GM23338 (cell line): ENCODE measurements at regions not wholly inside any gene's neighbourhood (a gene's known extent, or its start where the extent isn't known, plus 50 kb on each side); places are given as distances from the start of the nearest gene placed in this dataset.

Experiments
- ATAC-seq: fragments of 200-7000 bp; cut with Tn5 transposase; 3 replicates; pipeline ENCODE4 v1.9.1; 2020
- DNase-seq: peaks from one replicate; pipeline ENCODE4 v3.0.0-alpha.2; 2015; ENCODE audit warnings: low spot score
- H2AFZ ChIP-seq: fragments of 200-600 bp; sonication (generic); 2 replicates; pipeline ENCODE4 v1.8.0; 2016; ENCODE audit warnings: antibody characterized with exemption, mild to moderate bottlenecking, moderate library complexity
- H3F3A ChIP-seq: fragments of 200-600 bp; sonication (generic); replicated peaks from 2 replicates; pipeline ENCODE4 v1.8.0; 2017; ENCODE audit warnings: antibody characterized with exemption, mixed run types, low read depth
- H3K27ac ChIP-seq: fragments of 200-600 bp; sonication (generic); 2 replicates; pipeline ENCODE4 v1.6.1; 2016; ENCODE audit warnings: low read depth
- H3K27me3 ChIP-seq: fragments of 200-600 bp; sonication (generic); 2 replicates; pipeline ENCODE4 v1.8.0; 2016; ENCODE audit warnings: mild to moderate bottlenecking, mixed run types, moderate library complexity; ENCODE audit not compliant: insufficient read depth
- H3K36me3 ChIP-seq: fragments of 200-600 bp; sonication (generic); 2 replicates; pipeline ENCODE4 v1.8.0; 2016; ENCODE audit warnings: mild to moderate bottlenecking; ENCODE audit not compliant: insufficient read depth
- H3K4me1 ChIP-seq: fragments of 200-600 bp; sonication (generic); 2 replicates; pipeline ENCODE4 v1.8.0; 2016; ENCODE audit warnings: mild to moderate bottlenecking, moderate library complexity; ENCODE audit not compliant: insufficient read depth
- H3K4me2 ChIP-seq: fragments of 200-600 bp; sonication (generic); 2 replicates; pipeline ENCODE4 v1.7.1; 2017; ENCODE audit warnings: mixed run types
- H3K4me3 ChIP-seq: fragments of 200-600 bp; sonication (generic); 2 replicates; pipeline ENCODE4 v1.6.1; 2016; ENCODE audit warnings: mixed run types
- H3K79me2 ChIP-seq: fragments of 200-600 bp; sonication (generic); replicated peaks from 2 replicates; pipeline ENCODE4 v1.8.0; 2017; ENCODE audit warnings: mild to moderate bottlenecking; ENCODE audit not compliant: insufficient read depth
- H3K9me2 ChIP-seq: fragments of 200-600 bp; sonication (generic); 2 replicates; pipeline ENCODE4 v1.8.0; 2017; ENCODE audit not compliant: insufficient read depth
- H4K20me1 ChIP-seq: fragments of 200-600 bp; sonication (generic); replicated peaks from 2 replicates; pipeline ENCODE4 v1.8.0; 2017; ENCODE audit warnings: mild to moderate bottlenecking; ENCODE audit not compliant: insufficient read depth
- H3K27ac Mint-ChIP-seq: 2 replicates; pipeline ENCODE4 v1.8.0; 2020; ENCODE audit warnings: inconsistent platforms, mild to moderate bottlenecking, moderate library complexity, mixed read lengths
- H3K27me3 Mint-ChIP-seq: 3 replicates; pipeline ENCODE4 v1.8.0; 2022; ENCODE audit warnings: low read depth, mild to moderate bottlenecking, moderate library complexity, mixed read lengths, inconsistent platforms; ENCODE audit not compliant: insufficient read depth, poor library complexity
- H3K36me3 Mint-ChIP-seq: 3 replicates; pipeline ENCODE4 v1.8.0; 2021; ENCODE audit warnings: low read depth, mild to moderate bottlenecking, inconsistent platforms, moderate library complexity, mixed read lengths
- H3K4me1 Mint-ChIP-seq: 3 replicates; pipeline ENCODE4 v1.8.0; 2020; ENCODE audit warnings: mild to moderate bottlenecking, inconsistent platforms, mixed read lengths
- H3K4me3 Mint-ChIP-seq: 3 replicates; pipeline ENCODE4 v1.8.0; 2021; ENCODE audit warnings: moderate library complexity, mild to moderate bottlenecking, inconsistent platforms, mixed read lengths
- H3K9me3 Mint-ChIP-seq: 3 replicates; pipeline ENCODE4 v1.8.0; 2020; ENCODE audit warnings: moderate library complexity, mild to moderate bottlenecking, inconsistent platforms, mixed read lengths
- CREB1 ChIP-seq: fragments of 250-450 bp; sonication (Bioruptor Pico); IDR thresholded peaks from 2 replicates; pipeline ENCODE4 v1.5.0; 2020; ENCODE audit warnings: low read depth, mild to moderate bottlenecking, moderate library complexity
- EZH2 ChIP-seq: fragments of 200-600 bp; sonication (generic); IDR thresholded peaks from one replicate; pipeline ENCODE4 v1.8.0; 2017; ENCODE audit warnings: antibody characterized with exemption, mild to moderate bottlenecking, low read depth; ENCODE audit not compliant: unreplicated experiment
- NANOG ChIP-seq: IDR thresholded peaks from 2 replicates; pipeline ENCODE4 v1.6.1; 2016; ENCODE audit warnings: antibody characterized with exemption, borderline replicate concordance
- POLR2AphosphoS5 ChIP-seq: IDR thresholded peaks from 2 replicates; pipeline ENCODE4 v1.6.1; 2016; ENCODE audit warnings: antibody characterized with exemption, low read depth
- STAT1 ChIP-seq: IDR thresholded peaks from one replicate; pipeline ENCODE4 v1.6.1; 2016; ENCODE audit warnings: antibody characterized with exemption; ENCODE audit not compliant: unreplicated experiment
- ZNF331 ChIP-seq: fragments of 250-450 bp; sonication (Bioruptor Pico); IDR thresholded peaks from 2 replicates; pipeline ENCODE4 v1.5.0; 2020; ENCODE audit warnings: low read depth, mild to moderate bottlenecking, moderate library complexity
- ZNF462 ChIP-seq: fragments of 250-450 bp; sonication (Bioruptor Pico); IDR thresholded peaks from 2 replicates; pipeline ENCODE4 v1.5.0; 2020; ENCODE audit warnings: mild to moderate bottlenecking, moderate library complexity

GRCh38 chr18:66043009-66043408 lies 292.2 kb downstream of the CDH7 start (continued):
- TF ChIP-seq ZNF462: no peak
- no peak for TF ChIP-seq EZH2
- TF ChIP-seq NANOG: no peak
- TF ChIP-seq CREB1 (CRISPR knock-in tag): no peak
- TF ChIP-seq POLR2AphosphoS5: no peak

GRCh38 chr18:66013969-66014368 lies 263.2 kb downstream of the CDH7 start:
- ATAC-seq (no peak), DNase-seq (no peak)
- no peak overlapping the region for H3K27ac ChIP-seq
- no peak overlapping the region for H3K27ac Mint-ChIP-seq
- no peaks in the 10 kb centered on the region for H3K79me2 ChIP-seq
- no peak overlapping the region for H2AFZ ChIP-seq
- H3K9me2 ChIP-seq: peaks cover 3% of the 10 kb centered on the region
- H3K36me3 ChIP-seq: no peaks in the 10 kb centered on the region
- peaks cover 16% of the 10 kb centered on the region for H3K4me1 Mint-ChIP-seq
- H3F3A ChIP-seq: no peaks in the 10 kb centered on the region
- H3K9me3 Mint-ChIP-seq: peaks cover 2% of the 10 kb centered on the region; the same call in 2 of the 3 replicates
- no peak overlapping the region for H3K4me3 ChIP-seq
- TF ChIP-seq ZNF331 (CRISPR knock-in tag): no peak
- no peak for TF ChIP-seq POLR2AphosphoS5
- no peak for TF ChIP-seq STAT1
- peaks cover 14% of the 10 kb centered on the region; the same call in 2 of the 3 replicates for H3K36me3 Mint-ChIP-seq
- no peak overlapping the region for H3K4me3 Mint-ChIP-seq
- H3K27me3 Mint-ChIP-seq: no peaks in the 10 kb centered on the region
- no peaks in the 10 kb centered on the region for H4K20me1 ChIP-seq
- H3K27me3 ChIP-seq: no peaks in the 10 kb centered on the region
- no peak overlapping the region for H3K4me2 ChIP-seq
- H3K4me1 ChIP-seq: peaks cover 15% of the 10 kb centered on the region
